ENCODE measurements at regions not wholly inside any gene's neighbourhood (a gene's known extent, or its start where the extent isn't known, plus 50 kb on each side); places are given as distances from the start of the nearest gene placed in this dataset.

DNA sequence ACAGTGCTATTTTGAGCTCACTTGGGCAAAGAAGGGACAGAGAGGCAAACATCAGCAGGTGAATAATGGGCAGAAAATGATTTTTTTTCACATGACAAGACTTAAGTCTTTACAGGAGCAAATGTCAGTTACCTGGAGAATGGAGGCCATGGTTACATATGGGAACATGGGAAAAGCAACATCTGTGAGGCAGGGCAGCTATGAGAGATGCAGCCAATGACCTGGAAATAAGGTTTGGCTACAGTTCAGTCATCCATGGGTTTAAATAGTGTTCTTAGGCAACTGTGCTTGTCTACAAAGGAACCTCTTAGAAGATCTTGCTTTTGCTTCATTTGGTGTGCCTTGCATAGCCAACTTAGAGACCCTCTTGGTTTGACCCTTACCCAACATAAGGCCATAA, 490.2 kb upstream of the LCORL start:
- H3K27ac ChIP-seq = no peak overlapping the region
- DNase-seq = no peak
- no peak for ATAC-seq
- TF ChIP-seq, protein P1, sequence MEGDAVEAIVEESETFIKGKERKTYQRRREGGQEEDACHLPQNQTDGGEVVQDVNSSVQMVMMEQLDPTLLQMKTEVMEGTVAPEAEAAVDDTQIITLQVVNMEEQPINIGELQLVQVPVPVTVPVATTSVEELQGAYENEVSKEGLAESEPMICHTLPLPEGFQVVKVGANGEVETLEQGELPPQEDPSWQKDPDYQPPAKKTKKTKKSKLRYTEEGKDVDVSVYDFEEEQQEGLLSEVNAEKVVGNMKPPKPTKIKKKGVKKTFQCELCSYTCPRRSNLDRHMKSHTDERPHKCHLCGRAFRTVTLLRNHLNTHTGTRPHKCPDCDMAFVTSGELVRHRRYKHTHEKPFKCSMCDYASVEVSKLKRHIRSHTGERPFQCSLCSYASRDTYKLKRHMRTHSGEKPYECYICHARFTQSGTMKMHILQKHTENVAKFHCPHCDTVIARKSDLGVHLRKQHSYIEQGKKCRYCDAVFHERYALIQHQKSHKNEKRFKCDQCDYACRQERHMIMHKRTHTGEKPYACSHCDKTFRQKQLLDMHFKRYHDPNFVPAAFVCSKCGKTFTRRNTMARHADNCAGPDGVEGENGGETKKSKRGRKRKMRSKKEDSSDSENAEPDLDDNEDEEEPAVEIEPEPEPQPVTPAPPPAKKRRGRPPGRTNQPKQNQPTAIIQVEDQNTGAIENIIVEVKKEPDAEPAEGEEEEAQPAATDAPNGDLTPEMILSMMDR (IDR thresholded peaks at IDR 0.05) = no peak
- no peaks in the 10 kb centered on the region for H3K36me3 ChIP-seq
- H3K4me3 ChIP-seq = no peak overlapping the region
- no peaks in the 10 kb centered on the region for H3K9me3 ChIP-seq
- no peaks in the 10 kb centered on the region for H3K4me1 ChIP-seq
- intact Hi-C loops (cut with DNase I) = no loop called here
- no peaks in the 10 kb centered on the region for H3K27me3 ChIP-seq (ENCODE audit: low read depth)

DNA sequence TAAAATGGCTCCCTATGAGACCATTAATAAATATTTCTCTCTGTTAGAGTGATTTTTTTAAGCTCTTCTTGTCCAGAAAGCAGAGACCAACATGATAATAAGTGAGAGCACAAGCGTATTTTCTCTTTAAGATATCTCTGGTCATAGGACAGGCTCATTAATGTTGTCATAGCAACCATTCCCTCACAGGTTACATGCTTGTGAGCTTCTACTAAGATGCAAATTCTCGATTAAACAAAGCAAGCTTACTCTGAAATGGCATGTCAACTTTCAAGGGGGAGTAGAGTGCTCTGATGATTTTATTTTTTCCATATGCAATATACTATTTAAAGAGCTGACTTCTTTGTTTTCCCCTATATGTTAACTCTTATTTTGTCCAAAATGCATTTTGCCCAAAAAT, 487.2 kb upstream of the LCORL start:
- no peak for ATAC-seq
- Histone ChIP-seq H3K36me3 (no peaks in the 10 kb centered on the region), H3K27ac (no peak overlapping the region), H3K27me3 (ENCODE audit: low read depth) (no peaks in the 10 kb centered on the region), H3K4me3 (no peak overlapping the region), H3K9me3 (no peaks in the 10 kb centered on the region), H3K4me1 (no peaks in the 10 kb centered on the region)
- TF ChIP-seq, protein P1 (IDR thresholded peaks at IDR 0.05) = no peak
- DNase-seq = no peak
- intact Hi-C loops (cut with DNase I) = no loop called here

DNA sequence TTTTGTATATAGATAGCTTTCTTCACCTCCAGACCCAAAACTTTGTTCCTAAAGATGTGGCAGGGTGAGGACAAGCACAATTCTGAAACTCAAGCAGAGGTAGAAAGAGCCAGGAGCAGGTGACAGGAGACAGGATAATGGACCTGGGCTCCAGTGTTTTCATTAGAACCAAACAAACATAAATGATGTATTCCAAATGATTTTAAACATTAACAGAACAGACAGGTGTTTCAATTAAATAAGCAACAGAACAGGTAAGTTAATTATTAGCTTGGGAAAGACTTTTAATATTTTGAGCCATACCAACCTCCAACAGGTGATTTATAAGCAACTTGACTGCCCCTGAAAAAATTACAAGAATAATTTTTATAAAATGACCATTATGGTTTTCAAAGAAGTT, 459.4 kb upstream of the LCORL start:
- ATAC-seq (no peak), DNase-seq (no peak)
- H3K4me1 ChIP-seq = no peaks in the 10 kb centered on the region
- no peaks in the 10 kb centered on the region for H3K27me3 ChIP-seq (ENCODE audit: low read depth)
- peaks cover 3% of the 10 kb centered on the region for H3K9me3 ChIP-seq
- intact Hi-C loops (cut with DNase I) = no loop called here
- H3K36me3 ChIP-seq = no peaks in the 10 kb centered on the region
- no peak overlapping the region for H3K27ac ChIP-seq
- TF ChIP-seq, protein P1 (IDR thresholded peaks at IDR 0.05) = no peak
- H3K4me3 ChIP-seq = no peak overlapping the region

DNA sequence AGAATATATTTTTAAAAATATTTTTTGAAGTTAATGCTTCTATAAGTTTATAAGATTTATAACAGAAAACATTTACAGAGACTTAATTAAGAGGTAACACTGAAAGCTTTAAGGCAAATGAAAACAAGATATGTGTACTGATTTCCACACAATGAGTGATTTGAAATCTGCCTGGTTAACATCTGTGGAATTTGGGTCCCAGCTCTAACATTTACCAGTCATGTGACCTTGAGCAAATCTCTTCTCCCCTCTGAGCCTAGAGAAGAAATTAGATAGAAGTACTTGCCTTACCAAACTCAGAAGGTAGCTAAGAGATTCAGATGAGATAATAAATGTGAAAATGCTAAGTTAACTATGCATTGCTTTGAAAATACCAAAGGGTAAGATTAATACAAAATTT, 458.8 kb upstream of the LCORL start:
- H3K4me3 ChIP-seq = no peak overlapping the region
- H3K36me3 ChIP-seq = no peaks in the 10 kb centered on the region
- no peaks in the 10 kb centered on the region for H3K27me3 ChIP-seq (ENCODE audit: low read depth)
- TF ChIP-seq, protein P1 (IDR thresholded peaks at IDR 0.05) = no peak
- H3K4me1 ChIP-seq = no peaks in the 10 kb centered on the region
- H3K27ac ChIP-seq = no peak overlapping the region
- no peak for ATAC-seq
- DNase-seq = no peak
- H3K9me3 ChIP-seq = peaks cover 3% of the 10 kb centered on the region
- intact Hi-C loops (cut with DNase I) = no loop called here

DNA sequence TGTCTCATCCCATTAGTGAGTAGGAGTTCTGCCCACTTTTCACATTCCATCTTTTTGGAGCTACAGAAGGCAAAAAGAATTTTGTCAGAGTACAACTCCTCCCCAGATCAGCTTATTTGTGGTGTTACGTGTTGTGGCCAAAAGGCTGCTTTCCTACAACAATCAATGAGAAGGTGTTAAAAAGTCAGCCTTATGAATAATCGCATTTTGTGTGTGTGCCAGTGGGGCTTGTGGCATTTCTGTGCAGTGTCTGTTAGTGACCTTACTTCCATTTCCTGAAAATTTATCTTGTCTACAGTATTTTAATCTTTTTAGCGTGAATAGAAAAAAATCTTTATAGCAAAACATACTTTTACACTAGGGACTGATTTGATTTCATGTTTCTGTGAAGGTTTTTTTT, 458.3 kb upstream of the LCORL start:
- no peak overlapping the region for H3K4me3 ChIP-seq
- TF ChIP-seq, protein P1 (IDR thresholded peaks at IDR 0.05) = no peak
- H3K9me3 ChIP-seq = peaks cover 3% of the 10 kb centered on the region
- no peaks in the 10 kb centered on the region for H3K36me3 ChIP-seq
- H3K4me1 ChIP-seq = no peaks in the 10 kb centered on the region
- no peak overlapping the region for H3K27ac ChIP-seq
- ATAC-seq = no peak
- intact Hi-C loops (cut with DNase I) = no loop called here
- H3K27me3 ChIP-seq (ENCODE audit: low read depth) = no peaks in the 10 kb centered on the region
- no peak for DNase-seq

DNA sequence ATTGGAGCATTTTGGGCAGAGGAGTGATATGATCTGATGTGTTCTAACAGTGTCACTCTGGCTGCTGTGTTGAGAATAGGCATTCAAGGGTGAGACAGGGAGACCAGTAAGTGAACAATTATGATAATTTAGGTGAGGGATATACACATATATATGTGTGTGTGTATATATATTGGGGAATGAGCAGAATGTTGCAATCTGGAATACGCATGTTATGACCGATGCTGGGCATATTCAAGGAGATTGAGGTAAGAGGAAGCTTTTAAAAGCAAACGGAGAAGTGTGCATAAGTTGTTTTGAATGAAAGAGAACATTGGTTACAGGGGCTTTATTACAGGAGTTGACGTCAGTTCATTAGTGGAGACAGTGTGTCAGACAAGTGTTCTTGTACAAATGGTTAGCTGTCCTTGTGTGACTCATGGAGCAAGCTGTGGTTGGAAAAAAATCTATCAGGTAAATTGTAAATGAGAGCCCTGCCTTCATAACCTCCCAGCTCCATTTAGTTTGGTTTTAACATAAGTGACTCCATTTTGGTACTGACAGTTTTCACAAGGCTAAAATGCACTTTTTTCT, 442.5 kb upstream of the LCORL start:
- Histone ChIP-seq H3K9me3 (no peaks in the 10 kb centered on the region), H3K4me1 (no peaks in the 10 kb centered on the region), H3K36me3 (no peaks in the 10 kb centered on the region), H3K27me3 (ENCODE audit: low read depth) (no peaks in the 10 kb centered on the region), H3K27ac (no peak overlapping the region), H3K4me3 (no peak overlapping the region)
- no peak for DNase-seq
- intact Hi-C loops (cut with DNase I) = no loop called here
- no peak for ATAC-seq
- TF ChIP-seq, protein P1 (IDR thresholded peaks at IDR 0.05) = no peak

Measured in lower lobe of right lung (tissue), 2 donors.